SU-DHL-6 (cell line): ENCODE measurements at regions not wholly inside any gene's neighbourhood (a gene's known extent, or its start where the extent isn't known, plus 50 kb on each side); places are given as distances from the start of the nearest gene placed in this dataset.

Experiments
- EZH2phosphoT487 ChIP-seq: fragments of 200-600 bp; sonication (generic), shearing (Covaris generic); conservative IDR thresholded peaks from 2 replicates; pipeline ENCODE4 v1.6.1; 2018; ENCODE audit warnings: mild to moderate bottlenecking, antibody characterized with exemption, low read length, moderate library complexity, mixed read lengths
- TF ChIP-seq, protein P1 (sequence below): fragments of 200-600 bp; sonication (generic); IDR thresholded peaks from one replicate; pipeline ENCODE4 v1.5.1; 2017; ENCODE audit warnings: antibody characterized with exemption, mild to moderate bottlenecking, low read length, moderate library complexity; ENCODE audit not compliant: insufficient read depth, poor library complexity, severe bottlenecking

DNA sequence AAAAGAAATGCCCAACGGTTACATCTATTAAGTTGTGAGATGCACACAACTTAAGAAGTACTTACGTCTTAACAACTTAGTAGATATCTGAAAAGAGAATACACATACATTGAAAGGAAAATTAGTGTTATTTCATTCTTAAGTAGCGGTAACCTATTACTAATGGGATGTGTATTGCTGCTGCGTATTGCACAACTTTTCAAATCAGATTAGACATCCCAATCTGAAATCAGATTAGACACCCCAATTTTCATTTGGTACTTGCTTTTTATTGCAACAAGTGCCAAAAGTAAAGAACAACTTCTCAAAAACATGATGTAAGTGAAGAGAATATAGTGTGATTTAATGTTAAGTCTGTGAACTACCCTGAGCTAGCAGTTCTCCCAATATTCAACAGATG is 155.5 kb downstream of the DSC3 start:
- no peak for TF ChIP-seq EZH2phosphoT487
- TF ChIP-seq, protein P1, sequence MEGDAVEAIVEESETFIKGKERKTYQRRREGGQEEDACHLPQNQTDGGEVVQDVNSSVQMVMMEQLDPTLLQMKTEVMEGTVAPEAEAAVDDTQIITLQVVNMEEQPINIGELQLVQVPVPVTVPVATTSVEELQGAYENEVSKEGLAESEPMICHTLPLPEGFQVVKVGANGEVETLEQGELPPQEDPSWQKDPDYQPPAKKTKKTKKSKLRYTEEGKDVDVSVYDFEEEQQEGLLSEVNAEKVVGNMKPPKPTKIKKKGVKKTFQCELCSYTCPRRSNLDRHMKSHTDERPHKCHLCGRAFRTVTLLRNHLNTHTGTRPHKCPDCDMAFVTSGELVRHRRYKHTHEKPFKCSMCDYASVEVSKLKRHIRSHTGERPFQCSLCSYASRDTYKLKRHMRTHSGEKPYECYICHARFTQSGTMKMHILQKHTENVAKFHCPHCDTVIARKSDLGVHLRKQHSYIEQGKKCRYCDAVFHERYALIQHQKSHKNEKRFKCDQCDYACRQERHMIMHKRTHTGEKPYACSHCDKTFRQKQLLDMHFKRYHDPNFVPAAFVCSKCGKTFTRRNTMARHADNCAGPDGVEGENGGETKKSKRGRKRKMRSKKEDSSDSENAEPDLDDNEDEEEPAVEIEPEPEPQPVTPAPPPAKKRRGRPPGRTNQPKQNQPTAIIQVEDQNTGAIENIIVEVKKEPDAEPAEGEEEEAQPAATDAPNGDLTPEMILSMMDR = no peak
